GM21423 (cell line): ENCODE measurements at regions not wholly inside any gene's neighbourhood (a gene's known extent, or its start where the extent isn't known, plus 50 kb on each side); places are given as distances from the start of the nearest gene placed in this dataset.
"Not testable (repeated sequence)": the region's sequence is repeated elsewhere in the genome, so short reads cannot be mapped to it uniquely, and the experiment has no call there.

Experiments
- ATAC-seq: cut with Tn5 transposase; IDR thresholded peaks from one replicate; pipeline ENCODE4 v1.9.1; 2021; ENCODE audit warnings: mild to moderate bottlenecking, moderate library complexity; ENCODE audit not compliant: unreplicated experiment

- ATAC-seq: no peak
These were observed 789.3 kb downstream of the IGSF11 start for GRCh38 chr3:118245312-118245711.

GRCh38 chr3:118258850-118259249 is 775.8 kb downstream of the IGSF11 start:
- not testable (repeated sequence) for ATAC-seq

- ATAC-seq: no peak
These were observed 771.7 kb downstream of the IGSF11 start for GRCh38 chr3:118262800-118263402.

- no peak for ATAC-seq
These were observed 767.1 kb downstream of the IGSF11 start for GRCh38 chr3:118267588-118267987.

GRCh38 chr3:118269537-118270125 is 765.0 kb downstream of the IGSF11 start:
- no peak for ATAC-seq

DNA sequence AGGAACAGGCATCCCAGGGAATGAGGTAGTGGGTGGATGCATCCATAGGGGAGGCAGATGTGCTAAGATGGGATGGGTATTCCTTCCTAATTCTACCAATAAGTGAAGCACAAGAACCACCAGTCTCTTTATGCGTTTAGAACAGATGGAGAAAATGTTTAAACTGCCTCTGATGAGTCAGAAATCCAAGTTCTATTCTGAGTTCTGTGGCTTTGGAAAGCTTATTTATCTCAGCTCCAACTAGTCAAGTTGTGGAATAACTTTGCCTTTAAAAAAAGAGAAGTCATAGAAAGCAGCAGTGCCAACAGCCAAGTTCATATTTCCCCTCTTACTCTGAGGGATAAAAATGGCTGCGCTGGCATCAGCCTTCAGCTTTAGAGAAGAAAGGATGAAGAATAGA is 761.7 kb downstream of the IGSF11 start:
- ATAC-seq: no peak

GRCh38 chr3:118277814-118278213 is 756.8 kb downstream of the IGSF11 start:
- ATAC-seq: no peak

DNA sequence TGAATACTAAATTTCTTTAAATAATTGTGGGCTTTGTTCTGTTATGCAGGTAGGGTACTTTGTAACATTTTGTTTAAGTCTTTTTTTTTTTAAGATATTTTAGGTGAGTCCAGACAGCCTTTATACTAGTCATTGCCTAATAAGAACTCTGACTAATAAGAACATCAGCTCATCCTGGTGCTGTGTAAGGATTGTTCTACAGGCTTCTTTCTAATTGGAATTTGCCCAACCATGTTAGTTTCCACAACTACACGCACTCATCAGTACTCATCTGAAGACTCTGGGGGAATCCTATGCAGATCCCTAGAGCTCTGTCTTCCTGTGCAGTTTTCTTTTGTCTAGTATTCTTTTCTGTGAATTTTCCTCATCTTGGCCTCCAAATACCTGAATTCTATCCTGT is 741.8 kb downstream of the IGSF11 start:
- no peak for ATAC-seq

DNA sequence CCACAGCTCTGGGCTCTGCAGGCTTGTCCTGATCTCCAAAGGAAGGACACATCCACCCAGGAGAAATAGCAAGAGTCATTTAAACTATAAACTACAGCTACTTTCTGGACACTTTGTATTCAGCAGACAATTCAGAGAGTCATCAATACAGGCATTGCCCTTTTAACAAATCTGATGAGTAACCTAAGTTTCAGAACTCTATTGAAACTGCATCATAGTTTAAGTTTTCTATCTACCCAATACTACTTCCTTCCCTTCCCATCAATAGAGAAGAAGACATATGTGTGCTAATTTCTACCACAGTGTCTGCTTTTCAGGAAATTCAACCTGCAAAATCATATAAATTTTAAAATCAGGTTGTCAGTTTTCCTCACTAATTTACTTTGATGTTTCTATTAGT is 736.5 kb downstream of the IGSF11 start:
- ATAC-seq: no peak

DNA sequence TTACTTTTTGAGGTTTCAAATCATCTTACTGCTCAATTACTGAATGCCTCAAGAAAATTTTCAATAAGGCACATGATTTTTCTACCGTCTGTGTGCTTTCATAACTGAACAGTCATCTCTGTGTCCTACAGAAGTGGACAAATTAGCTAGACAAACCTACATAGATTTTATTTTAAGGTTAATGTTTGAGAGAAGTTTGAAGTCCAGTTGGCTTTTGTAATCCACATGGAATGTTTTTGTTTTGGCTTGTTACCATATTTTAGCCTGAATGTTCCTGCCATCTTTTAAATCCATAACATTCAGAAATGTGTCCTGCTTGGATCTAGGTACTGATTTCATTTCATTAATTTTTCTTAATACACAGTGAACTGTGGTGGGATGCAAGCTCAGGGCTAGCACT is 730.1 kb downstream of the IGSF11 start:
- ATAC-seq: no peak

DNA sequence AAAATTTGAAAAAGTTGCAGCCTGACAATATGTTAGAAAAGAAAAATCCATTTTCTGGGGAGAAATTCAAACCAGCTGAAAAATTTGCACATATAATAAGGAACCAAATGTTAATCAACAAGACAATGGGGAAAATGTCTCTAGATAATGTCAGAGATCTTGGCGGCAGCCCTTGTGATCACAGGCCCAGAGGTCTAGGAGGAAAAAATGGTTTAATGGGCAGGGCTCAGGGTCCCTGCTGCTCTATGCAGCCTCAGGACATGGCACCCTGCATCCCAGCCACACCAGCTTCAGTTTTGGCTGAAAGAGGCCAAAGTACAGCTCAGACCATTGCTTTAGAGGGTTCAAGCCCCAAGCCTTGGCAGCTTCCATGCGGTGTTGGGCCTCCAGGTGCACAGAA is 701.9 kb downstream of the IGSF11 start:
- ATAC-seq: no peak

DNA sequence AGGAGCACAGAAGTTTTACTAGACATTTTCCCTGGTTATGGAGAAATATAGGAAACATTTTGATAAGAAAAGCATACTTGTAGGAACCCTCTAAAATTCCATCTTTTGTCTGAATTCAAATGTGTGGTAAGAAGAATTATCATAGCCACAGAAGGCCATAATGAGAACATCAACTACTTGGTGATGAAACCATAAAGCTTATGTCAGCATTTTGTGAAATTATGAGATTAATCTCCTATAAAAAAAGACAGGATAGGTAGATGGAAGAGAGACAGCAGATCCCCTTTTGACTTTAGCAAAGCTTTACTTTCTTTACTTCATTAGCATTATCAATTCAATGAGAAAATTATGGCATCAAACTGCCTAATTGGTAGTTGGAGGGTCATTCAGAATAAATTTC is 697.0 kb downstream of the IGSF11 start:
- ATAC-seq: no peak

- no peak for ATAC-seq
These were observed 687.1 kb downstream of the IGSF11 start for GRCh38 chr3:118347396-118348168.

- ATAC-seq: no peak
These were observed 686.5 kb downstream of the IGSF11 start for GRCh38 chr3:118348169-118348557.

GRCh38 chr3:118354556-118354955 is 680.1 kb downstream of the IGSF11 start:
- no peak for ATAC-seq

GRCh38 chr3:118369892-118370491 is 664.7 kb downstream of the IGSF11 start:
- ATAC-seq: no peak

GRCh38 chr3:118380576-118380975 is 654.1 kb downstream of the IGSF11 start:
- ATAC-seq: no peak

GRCh38 chr3:118396491-118396890 is 638.2 kb downstream of the IGSF11 start:
- ATAC-seq: no peak

DNA sequence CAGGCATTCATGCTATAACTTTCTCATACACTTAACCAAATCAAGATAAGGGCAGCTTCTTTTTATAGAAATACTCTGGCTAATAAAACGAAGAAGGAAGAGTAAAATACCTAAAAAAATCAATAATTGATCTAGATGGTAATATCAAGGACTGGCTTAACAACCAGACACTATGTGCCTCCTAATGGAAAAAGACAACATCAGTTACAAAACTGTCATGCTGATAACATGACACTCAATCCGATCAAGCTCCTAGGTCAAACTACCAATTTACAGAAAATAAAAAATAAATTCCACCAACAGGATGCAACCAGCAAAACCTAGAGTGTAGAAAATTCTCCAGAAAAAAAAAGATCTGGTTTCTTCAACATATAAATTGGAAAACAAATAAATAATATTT is 634.6 kb downstream of the IGSF11 start:
- ATAC-seq: no peak

DNA sequence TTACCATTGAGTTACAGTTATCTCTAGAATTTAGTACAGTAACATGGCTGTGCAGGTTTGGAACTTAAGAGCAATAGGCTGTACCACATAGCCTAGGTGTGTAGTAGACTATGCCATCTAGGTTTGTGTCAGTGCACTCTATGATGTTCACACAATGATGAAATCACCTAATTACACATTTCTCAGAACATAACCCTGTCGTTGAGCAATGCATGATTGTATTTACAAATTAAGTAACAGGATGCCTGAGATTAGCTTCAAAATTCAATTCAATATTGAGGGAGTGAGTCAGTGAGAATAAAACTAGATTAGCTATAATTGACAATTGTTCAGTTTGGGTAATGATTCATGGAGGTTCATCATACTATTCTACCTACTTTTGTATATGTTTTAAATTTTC is 633.8 kb downstream of the IGSF11 start:
- no peak for ATAC-seq

DNA sequence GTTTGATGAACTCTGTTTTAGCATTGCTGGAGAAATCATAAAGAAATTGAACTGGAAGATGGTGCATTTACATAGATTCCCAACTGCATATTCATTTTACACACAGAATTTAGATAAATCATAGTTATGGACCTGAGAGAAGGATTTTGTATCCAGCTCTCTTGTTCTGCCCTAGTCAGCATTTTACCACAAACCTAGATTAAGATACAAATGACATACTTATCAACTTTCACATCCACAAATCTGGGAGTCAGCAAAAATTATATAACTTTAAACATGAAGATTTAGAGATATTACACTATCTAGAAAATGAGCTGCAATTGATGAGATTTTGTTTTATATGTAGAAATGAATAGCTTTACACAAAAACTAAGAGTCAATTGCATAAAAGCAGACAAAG is 632.8 kb downstream of the IGSF11 start:
- ATAC-seq: no peak

GRCh38 chr3:118402971-118403370 is 631.7 kb downstream of the IGSF11 start:
- ATAC-seq: no peak
